NCI-H146 treated with DMSO at 0.1 percent for 48 hours (cell line): ENCODE measurements at regions not wholly inside any gene's neighbourhood (a gene's known extent, or its start where the extent isn't known, plus 50 kb on each side); places are given as distances from the start of the nearest gene placed in this dataset.
"Not testable (repeated sequence)": the region's sequence is repeated elsewhere in the genome, so short reads cannot be mapped to it uniquely, and the experiment has no call there.

ENCODE experiments used
- DNase-seq: peaks from one replicate; lab custom pipeline; 2025; ENCODE audit not compliant: unreplicated experiment; lab: John Stamatoyannopoulos, UW

DNA sequence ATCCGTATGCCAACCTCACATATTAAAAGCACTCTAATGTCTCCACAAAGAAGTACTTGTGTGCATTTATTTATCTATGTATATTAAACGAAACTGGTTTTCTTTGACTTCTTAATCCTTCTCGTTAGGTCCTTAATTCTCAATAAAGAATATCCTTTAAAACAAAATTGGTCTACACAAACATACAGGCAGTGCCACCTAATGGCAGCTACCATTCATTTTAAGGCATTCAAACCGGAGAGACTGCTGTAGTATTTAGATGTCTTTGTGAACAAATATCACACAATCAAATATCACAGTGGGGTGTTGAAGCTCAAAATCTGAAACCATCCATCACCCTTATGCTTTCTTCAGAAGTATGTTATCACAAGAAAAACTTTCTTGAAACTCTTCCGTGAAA is 96.6 kb upstream of the IRAK1BP1 start:
- DNase-seq, result no peak

DNA sequence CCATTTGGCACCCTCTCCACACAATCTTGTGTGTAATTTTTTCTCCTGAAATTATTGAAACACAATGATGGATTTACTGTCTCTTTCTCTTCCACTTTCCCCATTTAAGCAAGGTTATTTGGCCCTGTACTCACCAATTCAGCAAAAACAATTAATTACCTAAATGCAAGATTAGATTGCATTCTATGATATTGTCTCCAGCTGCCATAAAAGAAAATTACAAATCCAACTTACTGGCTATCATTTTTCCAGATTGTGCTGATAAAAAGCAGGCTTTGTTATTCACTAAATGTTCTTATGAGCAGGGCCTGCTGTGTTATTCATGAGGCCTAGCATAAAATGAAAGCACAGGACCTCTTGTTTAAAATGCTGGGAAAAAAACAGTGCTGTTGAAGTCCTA is 95.8 kb upstream of the IRAK1BP1 start:
- no peak for DNase-seq

DNA sequence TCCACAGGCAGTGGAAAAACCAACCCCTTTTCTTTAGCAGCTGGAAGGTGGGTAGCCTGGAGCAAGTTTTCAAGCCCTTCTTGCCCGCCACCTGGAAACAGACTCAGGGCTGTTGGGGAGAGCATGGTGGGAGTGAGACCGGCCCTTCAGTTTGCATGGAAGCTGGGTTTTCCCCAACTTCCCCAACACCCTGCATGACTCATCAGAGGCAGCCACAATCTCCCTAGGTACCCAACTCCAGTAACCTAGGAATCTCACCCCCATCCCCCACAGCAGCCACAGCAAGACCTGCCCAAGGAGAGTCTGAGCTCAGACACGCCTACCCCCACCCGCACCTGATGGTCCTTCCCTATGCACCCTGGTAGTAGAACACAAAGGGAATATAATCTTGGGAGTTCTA is 86.3 kb upstream of the IRAK1BP1 start:
- DNase-seq, result no peak

DNA sequence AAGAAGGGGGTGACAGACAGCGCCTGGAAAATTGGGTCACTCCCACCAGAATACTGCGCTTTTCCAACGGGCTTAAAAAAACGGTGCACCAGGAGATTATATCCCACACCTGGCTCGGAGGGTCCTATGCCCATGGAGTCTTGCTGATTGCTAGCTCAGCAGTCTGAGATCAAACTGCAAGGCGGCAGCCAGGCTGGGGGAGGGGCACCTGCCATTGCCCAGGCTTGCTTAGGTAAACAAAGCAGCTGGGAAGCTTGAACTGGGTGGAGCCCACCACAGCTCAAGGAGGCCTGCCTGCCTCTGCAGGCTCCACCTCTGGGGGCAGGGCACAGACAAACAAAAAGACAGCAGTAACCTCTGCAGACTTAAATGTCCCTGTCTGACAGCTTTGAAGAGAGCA is 84.0 kb upstream of the IRAK1BP1 start:
- DNase-seq, result not testable (repeated sequence)

DNA sequence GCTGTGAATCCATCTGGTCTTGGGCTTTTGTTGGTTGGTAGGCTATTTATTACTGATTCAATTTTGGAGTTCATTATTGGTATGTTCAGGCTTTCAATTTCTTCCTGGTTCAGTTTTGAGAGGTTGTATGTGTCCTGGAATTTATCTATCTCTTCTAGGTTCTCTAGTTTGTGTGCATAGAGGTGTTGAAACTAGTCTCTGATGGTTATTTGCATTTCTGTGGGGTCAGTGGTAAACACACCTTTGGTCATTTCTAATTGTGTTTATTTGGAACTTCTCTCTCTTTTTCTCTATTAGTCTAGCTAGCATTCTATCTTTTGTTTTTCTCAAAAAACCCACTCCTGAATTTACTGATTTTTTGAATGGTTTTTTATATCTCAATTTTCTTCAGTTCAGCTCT is 70.1 kb upstream of the IRAK1BP1 start:
- no peak for DNase-seq

DNA sequence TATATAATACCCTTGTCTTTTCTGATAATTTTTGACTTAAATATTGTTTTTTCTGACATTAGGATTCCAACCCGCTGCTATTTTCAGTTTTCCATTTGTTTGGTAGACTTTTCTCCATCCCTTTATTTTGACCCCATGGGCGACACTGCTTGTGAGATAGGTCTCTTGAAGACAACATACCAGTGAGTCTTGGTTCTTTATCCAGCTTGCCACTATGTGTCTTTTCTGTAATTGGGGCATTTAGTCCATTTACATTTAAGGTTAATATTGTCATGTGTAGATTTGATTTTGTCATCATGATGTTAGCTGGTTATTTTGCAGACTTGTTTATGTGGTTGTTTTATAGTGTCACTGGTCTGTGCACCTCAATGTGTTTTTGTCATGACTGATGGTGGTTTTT is 67.7 kb upstream of the IRAK1BP1 start:
- no peak for DNase-seq

DNA sequence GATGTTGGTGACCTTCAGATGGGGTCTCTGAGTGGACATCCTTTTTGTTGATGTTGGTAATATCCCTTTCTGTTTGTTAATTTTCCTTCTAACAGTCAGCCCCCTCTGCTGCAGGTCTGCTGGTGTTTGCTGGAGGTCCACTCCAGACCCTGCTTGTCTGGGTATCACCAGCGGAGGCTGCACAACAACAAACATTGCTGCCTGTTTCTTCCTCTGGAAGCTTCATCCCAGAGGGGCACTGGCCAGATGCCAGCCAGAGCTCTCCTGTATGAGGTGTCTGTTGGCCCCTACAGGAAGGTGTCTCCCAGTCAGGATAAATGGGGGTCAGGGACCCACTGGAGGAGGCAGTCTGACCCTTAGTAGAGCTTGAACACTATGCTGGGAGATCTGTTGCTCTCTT is 60.6 kb upstream of the IRAK1BP1 start:
- DNase-seq, result not testable (repeated sequence)

DNA sequence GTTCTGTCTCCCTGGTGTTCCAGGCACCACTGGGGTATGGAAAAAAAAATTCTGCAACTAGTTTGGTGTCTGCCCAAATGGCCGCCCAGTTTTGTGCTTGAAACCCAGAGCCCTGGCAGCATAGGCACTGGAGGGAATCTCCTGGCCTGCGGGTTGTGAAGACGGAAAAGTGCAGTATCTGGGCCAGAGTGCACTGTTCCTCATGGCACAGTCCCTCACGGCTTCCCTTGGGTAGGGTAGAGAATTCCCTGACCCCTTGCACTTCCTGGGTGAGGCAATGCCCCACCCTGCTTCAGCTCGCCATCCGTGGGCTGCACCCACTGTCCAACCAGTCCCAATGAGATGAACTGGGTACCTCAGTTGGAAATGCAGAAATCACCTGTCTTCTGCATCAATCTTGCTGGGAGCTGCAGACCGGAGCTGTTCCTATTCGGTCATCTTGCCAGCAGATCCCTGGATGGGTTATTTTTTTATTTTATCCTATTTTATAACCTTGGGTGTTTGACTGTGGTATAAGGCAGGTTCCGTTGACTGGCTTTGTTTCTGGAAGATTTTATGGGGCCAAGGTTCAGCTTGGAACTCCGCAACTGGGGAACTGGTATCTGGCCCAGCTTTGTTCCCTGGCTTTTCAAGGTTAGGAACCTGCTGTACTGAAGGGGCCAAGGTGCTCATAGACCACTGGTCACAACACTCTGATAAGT is 59.5 kb upstream of the IRAK1BP1 start:
- not testable (repeated sequence) for DNase-seq

DNA sequence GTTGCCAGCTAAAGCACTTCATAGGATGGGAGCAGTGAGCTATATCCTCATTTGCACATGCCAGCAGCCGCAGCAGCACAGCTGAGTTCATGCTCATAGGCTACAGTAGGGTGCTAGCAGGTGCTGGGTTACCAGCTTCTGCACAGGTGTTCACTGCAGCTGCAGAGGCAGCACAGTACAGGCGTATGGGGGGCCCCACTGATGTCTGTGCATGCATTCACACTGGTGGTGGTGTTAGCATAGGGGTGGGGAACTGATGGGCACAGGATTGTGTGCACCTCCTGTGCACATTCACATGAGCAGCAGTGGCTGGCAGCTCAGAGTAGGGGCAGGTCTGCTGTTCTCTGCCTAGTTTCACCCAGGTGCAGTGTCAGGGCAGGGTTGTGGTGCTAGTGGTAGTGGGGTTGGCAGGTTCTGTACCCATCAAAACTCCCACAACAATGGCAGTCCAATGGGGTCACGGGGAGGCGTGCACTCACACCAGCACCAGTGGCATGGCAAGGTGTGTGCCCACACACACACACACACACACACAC is 58.9 kb upstream of the IRAK1BP1 start:
- DNase-seq, result no peak

DNA sequence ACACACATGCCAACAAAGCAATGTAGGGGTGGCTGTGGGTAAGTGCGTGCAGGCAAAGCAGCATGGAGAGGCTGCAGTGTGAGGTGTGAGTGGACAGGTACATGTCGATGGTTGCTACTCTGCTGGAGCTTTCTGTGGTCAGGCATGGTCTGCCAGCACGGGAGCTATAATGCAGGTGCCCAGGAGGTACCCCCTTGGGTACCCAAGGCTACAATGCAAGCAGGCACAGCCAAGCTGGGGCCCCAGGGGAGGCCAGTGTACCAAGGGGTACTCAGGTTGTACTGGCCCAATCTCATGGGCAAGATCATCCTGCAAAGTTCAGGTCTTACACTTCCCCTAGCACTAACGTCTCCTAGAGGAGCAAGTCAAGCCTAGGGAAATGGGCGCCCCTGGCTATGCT is 58.4 kb upstream of the IRAK1BP1 start:
- DNase-seq, result no peak

DNA sequence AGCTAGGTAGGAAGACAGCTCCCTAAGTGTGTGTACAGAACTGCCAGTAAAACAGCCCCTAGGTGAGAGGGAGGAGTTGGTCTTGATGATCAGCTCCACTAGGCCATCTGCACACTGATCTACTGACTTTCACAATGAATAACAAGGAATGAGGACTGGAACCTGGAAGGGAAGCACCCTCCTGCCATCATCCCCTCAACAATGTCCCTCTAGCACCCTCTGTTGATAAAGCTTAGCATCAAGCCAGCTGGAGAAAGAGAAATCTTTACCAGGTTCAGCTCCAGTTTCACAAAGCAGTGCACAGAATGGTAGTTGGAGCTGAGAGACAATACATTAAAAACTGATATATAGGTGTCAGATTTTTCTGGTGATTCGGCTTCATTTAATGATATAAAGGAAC is 57.2 kb upstream of the IRAK1BP1 start:
- DNase-seq, result peak; percentile 64

DNA sequence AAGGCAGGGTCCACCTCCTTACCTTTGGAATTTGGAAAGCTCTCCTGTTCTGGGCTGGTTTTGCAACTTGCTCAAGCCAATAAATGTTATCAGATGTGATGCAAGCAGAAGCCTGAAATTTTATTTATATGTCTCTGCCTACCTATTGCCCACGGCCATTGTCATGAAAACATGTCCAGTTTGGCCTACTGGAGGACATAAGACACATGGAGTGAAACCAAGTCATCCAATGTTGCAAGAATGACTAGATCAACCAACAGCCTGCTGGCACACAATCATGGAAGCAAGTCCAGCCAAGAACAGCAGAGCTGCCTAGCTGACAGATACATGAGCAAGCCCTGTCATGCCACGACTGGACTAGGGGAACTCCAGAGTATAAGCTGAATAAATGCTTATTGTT is 56.7 kb upstream of the IRAK1BP1 start:
- DNase-seq, result no peak
